ENCODE measurements at regions not wholly inside any gene's neighbourhood (a gene's known extent, or its start where the extent isn't known, plus 50 kb on each side); places are given as distances from the start of the nearest gene placed in this dataset.
"Not testable (repeated sequence)": the region's sequence is repeated elsewhere in the genome, so short reads cannot be mapped to it uniquely, and the experiment has no call there.

DNA sequence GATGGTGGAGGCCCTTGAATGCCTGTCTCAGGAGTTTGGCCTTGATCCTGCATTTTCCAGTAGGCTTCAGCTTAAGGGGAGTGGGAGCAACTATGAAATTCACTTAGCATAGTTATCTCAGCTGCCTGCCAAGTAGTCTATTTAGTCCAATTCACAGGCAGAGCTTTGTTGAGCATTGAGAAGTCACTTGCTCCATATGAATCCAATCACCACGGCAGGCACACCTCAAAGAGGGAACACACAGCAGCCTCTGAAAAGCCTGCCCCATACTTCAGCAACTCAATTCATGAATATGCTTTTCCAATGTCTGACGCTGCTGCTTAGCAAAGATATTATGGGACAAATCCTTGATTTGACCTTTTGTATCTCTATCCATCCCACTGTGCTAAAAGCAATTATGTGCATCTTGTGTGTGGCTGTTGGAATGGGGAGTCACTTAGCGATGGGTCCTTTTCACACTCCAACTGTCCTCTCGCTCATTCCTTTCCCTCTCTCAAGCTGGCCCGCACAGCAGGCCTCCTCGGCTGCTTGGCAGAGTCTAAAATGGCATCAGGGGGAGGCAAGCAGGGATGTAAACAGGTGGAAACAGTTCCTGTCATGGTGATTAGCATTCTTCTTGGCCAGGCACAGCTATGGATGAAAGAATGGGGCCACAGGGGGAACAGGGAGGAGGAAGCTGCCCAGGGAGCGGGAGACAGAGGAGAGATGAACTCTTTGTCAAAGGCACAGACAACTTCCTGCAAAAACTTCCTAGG is 56.0 kb upstream of the LRPPRC start:
- FAIRE-seq (no peak), DNase-seq (ENCODE audit: insufficient read length, low spot score) (no peak)
- no peak for TF ChIP-seq POLR2AphosphoS5 (IDR thresholded peaks at IDR 0.05; ENCODE audit: low read depth, low read length)
- no peak for TF ChIP-seq SPI1 (IDR thresholded peaks at IDR 0.05; ENCODE audit: low read depth, low read length)
- no peak for TF ChIP-seq POLR2A (IDR thresholded peaks at IDR 0.05; ENCODE audit: low read depth, low read length)
- TF ChIP-seq PAX5 (IDR thresholded peaks at IDR 0.05; ENCODE audit: insufficient read depth, low read length, severe bottlenecking), result no peak
- TF ChIP-seq POU2F2 (IDR thresholded peaks at IDR 0.05; ENCODE audit: low read depth, low read length), result no peak
- TF ChIP-seq TAF1 (IDR thresholded peaks at IDR 0.05; ENCODE audit: low read depth, low read length), result no peak

DNA sequence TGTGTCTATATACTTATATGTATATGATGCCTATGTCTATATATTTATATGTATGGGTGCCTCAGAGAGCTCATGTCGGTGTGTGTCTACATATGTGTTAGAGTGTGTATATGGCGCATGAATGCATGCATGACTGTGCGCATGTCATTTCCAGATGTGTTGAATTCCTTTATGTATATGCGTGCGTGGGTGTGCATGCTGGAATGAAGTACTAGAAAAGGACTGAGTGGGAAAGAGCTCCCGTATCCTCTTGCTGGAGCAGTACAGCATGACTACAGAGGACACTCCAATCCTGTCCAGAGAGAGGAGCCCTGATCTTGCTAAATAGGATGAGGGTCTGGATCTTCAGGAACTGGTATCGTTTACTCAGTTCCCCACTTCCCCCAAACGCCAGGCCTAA is 56.8 kb upstream of the LRPPRC start:
- DNase-seq (ENCODE audit: insufficient read length, low spot score) (no peak), FAIRE-seq (no peak)
- no peak for TF ChIP-seq POLR2A (IDR thresholded peaks at IDR 0.05; ENCODE audit: low read depth, low read length)
- no peak for TF ChIP-seq POLR2AphosphoS5 (IDR thresholded peaks at IDR 0.05; ENCODE audit: low read depth, low read length)
- TF ChIP-seq PAX5 (IDR thresholded peaks at IDR 0.05; ENCODE audit: insufficient read depth, low read length, severe bottlenecking), result no peak
- TF ChIP-seq TAF1 (IDR thresholded peaks at IDR 0.05; ENCODE audit: low read depth, low read length), result no peak
- TF ChIP-seq SPI1 (IDR thresholded peaks at IDR 0.05; ENCODE audit: low read depth, low read length), result no peak
- no peak for TF ChIP-seq POU2F2 (IDR thresholded peaks at IDR 0.05; ENCODE audit: low read depth, low read length)

DNA sequence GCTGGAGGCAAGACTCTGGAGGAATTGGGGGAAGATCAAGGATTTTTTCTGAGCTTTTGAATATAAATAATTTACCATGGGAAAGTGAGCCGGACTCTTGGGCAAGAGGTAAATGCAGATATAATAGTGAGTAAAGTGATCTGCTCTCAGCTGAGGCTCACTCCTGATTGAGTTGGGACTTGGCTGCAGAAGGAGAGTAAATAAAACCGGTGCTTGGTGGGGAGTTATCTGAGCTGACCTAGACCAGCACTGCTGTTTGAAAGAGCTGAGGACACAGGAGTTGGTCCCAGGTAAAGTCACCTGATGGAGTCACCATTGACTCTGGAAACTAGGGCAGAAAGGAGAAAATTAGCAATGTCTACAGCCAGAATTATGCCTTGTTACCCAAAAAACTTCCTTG is 57.3 kb upstream of the LRPPRC start:
- DNase-seq (ENCODE audit: insufficient read length, low spot score) (no peak), FAIRE-seq (no peak)
- TF ChIP-seq TAF1 (IDR thresholded peaks at IDR 0.05; ENCODE audit: low read depth, low read length), result no peak
- TF ChIP-seq POLR2A (IDR thresholded peaks at IDR 0.05; ENCODE audit: low read depth, low read length), result no peak
- TF ChIP-seq POU2F2 (IDR thresholded peaks at IDR 0.05; ENCODE audit: low read depth, low read length), result no peak
- no peak for TF ChIP-seq SPI1 (IDR thresholded peaks at IDR 0.05; ENCODE audit: low read depth, low read length)
- TF ChIP-seq POLR2AphosphoS5 (IDR thresholded peaks at IDR 0.05; ENCODE audit: low read depth, low read length), result no peak
- TF ChIP-seq PAX5 (IDR thresholded peaks at IDR 0.05; ENCODE audit: insufficient read depth, low read length, severe bottlenecking), result no peak

DNA sequence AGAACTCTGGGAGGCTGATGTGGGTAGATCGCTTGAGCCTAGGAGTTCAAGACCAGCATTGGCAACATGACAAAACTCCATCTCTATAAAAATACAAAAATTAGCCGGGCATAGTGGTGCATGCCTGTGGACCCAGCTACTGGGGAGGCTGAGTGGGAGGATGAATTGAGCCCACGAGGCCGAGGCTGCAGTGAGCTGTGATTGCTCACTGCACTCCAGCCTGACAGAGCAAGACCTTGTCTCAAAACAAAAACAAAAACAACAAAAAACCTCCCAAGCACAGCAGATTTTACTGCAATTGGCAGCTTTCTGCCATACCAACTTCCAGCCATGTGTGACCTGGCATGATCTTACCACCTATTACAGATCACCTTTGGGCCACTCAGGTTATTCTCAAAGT is 57.7 kb upstream of the LRPPRC start:
- DNase-seq (ENCODE audit: insufficient read length, low spot score), result no peak
- TF ChIP-seq TAF1 (IDR thresholded peaks at IDR 0.05; ENCODE audit: low read depth, low read length) (no peak), PAX5 (IDR thresholded peaks at IDR 0.05; ENCODE audit: insufficient read depth, low read length, severe bottlenecking) (no peak), SPI1 (IDR thresholded peaks at IDR 0.05; ENCODE audit: low read depth, low read length) (no peak), POLR2AphosphoS5 (IDR thresholded peaks at IDR 0.05; ENCODE audit: low read depth, low read length) (no peak), POLR2A (IDR thresholded peaks at IDR 0.05; ENCODE audit: low read depth, low read length) (no peak), POU2F2 (IDR thresholded peaks at IDR 0.05; ENCODE audit: low read depth, low read length) (no peak)
- no peak for FAIRE-seq

DNA sequence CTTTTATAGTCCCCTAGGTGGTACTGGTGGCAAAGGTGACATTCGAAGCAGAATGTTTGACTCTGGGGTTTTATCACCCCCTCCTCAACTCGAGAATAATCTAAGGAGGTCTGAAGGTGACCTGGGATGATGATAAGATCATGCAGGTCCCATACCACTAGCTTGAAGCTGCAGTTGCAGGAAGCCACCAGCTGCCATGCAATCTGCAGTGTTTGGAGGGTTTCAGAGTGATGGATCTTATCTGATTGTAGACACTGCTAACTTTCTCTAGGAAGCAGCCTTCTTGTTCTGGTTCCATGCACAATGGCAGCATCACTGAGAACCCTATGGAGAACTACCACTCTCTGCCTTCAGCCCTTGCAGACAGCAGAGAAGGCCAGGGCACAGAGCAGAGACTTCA is 59.4 kb upstream of the LRPPRC start:
- no peak for FAIRE-seq
- DNase-seq (ENCODE audit: insufficient read length, low spot score), result no peak
- TF ChIP-seq SPI1 (IDR thresholded peaks at IDR 0.05; ENCODE audit: low read depth, low read length), result no peak
- no peak for TF ChIP-seq POLR2AphosphoS5 (IDR thresholded peaks at IDR 0.05; ENCODE audit: low read depth, low read length)
- TF ChIP-seq PAX5 (IDR thresholded peaks at IDR 0.05; ENCODE audit: insufficient read depth, low read length, severe bottlenecking), result no peak
- no peak for TF ChIP-seq POLR2A (IDR thresholded peaks at IDR 0.05; ENCODE audit: low read depth, low read length)
- TF ChIP-seq POU2F2 (IDR thresholded peaks at IDR 0.05; ENCODE audit: low read depth, low read length), result no peak
- TF ChIP-seq TAF1 (IDR thresholded peaks at IDR 0.05; ENCODE audit: low read depth, low read length), result no peak

DNA sequence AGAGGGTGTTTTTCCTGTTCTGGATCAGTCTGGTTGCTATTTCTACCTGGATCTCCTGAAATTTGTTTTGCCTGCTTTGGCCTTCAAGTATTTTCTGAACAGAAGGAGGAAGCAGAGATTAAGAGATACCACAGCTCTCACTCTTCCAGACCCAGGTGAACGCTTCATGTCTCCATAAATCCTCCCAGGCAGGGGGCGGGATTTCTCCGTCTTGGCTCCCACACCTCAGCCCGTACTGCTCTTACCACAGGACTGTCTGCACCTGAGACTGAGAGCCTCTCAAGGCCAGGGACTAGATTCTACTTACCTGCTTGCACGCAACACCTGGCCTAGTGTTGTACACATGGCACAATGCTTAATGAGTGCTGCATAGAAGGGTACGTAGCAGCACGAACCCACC is 59.9 kb upstream of the LRPPRC start:
- no peak for FAIRE-seq

DNA sequence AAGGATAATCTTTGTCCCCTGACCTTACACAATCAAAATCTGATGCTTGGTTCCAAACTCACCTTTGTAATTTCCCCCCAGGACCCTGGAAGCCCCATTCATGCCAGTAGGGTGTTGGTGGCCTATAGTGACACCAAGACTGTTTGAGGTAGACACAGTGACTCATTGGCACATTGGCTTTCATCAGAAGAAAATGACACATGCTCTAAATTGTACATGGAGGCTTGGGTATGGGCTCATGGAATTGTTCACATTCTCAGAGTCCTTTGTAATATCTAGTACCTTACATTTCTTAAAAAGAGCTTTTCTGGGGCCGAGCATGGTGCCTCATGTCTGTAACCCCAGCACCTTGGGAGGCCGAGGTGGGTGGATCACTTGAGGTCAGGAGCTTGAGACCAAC is 61.2 kb upstream of the LRPPRC start:
- DNase-seq (ENCODE audit: insufficient read length, low spot score) (no peak), FAIRE-seq (no peak)
- TF ChIP-seq TAF1 (IDR thresholded peaks at IDR 0.05; ENCODE audit: low read depth, low read length) (no peak), SPI1 (IDR thresholded peaks at IDR 0.05; ENCODE audit: low read depth, low read length) (no peak), PAX5 (IDR thresholded peaks at IDR 0.05; ENCODE audit: insufficient read depth, low read length, severe bottlenecking) (no peak), POLR2AphosphoS5 (IDR thresholded peaks at IDR 0.05; ENCODE audit: low read depth, low read length) (no peak), POU2F2 (IDR thresholded peaks at IDR 0.05; ENCODE audit: low read depth, low read length) (no peak), POLR2A (IDR thresholded peaks at IDR 0.05; ENCODE audit: low read depth, low read length) (no peak)

More for the DNA sequence above, 59.9 kb upstream of the LRPPRC start:
- TF ChIP-seq SPI1 (IDR thresholded peaks at IDR 0.05; ENCODE audit: low read depth, low read length) (no peak), TAF1 (IDR thresholded peaks at IDR 0.05; ENCODE audit: low read depth, low read length) (no peak), POU2F2 (IDR thresholded peaks at IDR 0.05; ENCODE audit: low read depth, low read length) (no peak), POLR2A (IDR thresholded peaks at IDR 0.05; ENCODE audit: low read depth, low read length) (no peak), PAX5 (IDR thresholded peaks at IDR 0.05; ENCODE audit: insufficient read depth, low read length, severe bottlenecking) (no peak), POLR2AphosphoS5 (IDR thresholded peaks at IDR 0.05; ENCODE audit: low read depth, low read length) (no peak)
- no peak for DNase-seq (ENCODE audit: insufficient read length, low spot score)

DNA sequence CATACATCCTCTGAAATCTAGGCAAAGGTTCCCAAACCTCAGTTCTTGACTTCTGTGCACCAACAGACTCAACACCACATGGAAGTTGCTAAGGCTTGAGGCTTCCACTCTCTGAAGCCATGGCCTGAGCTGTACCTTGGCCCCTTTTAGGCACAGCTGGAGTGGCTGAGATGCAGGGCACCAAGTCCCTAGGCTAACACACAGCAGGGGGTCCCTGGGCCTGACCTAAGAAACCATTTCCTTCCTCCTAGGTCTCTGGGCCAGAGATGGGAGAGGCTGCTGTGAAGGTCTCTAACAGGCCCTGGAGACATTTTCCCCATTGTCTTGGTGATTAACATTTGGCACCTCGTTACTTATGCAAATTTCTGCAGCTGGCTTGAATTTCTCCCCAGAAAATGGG is 64.5 kb upstream of the LRPPRC start:
- not testable (repeated sequence) for FAIRE-seq; DNase-seq (ENCODE audit: insufficient read length, low spot score)

DNA sequence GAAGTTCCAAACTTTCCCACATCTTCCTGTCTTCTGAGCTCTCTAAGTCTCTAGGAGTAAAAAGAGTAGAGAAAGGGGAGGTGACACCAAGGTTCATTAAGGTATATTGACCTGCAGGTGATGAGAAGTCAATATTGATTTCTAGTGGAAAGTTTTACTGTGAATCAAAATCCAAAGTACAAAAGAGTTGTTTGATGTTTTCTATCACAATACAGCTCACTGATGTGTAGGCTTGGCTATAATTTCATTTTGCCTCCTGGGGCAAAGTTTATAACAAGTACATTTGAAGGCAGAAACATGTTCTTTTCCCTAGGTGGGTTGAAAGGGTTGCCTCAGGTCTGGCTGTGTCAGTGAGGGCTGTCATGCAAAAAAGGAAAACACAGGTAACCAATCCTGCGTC is 65.2 kb upstream of the LRPPRC start:
- FAIRE-seq, result no peak
- TF ChIP-seq POLR2AphosphoS5 (IDR thresholded peaks at IDR 0.05; ENCODE audit: low read depth, low read length) (no peak), PAX5 (IDR thresholded peaks at IDR 0.05; ENCODE audit: insufficient read depth, low read length, severe bottlenecking) (no peak), TAF1 (IDR thresholded peaks at IDR 0.05; ENCODE audit: low read depth, low read length) (no peak), SPI1 (IDR thresholded peaks at IDR 0.05; ENCODE audit: low read depth, low read length) (no peak), POLR2A (IDR thresholded peaks at IDR 0.05; ENCODE audit: low read depth, low read length) (no peak)
- DNase-seq (ENCODE audit: insufficient read length, low spot score), result no peak

DNA sequence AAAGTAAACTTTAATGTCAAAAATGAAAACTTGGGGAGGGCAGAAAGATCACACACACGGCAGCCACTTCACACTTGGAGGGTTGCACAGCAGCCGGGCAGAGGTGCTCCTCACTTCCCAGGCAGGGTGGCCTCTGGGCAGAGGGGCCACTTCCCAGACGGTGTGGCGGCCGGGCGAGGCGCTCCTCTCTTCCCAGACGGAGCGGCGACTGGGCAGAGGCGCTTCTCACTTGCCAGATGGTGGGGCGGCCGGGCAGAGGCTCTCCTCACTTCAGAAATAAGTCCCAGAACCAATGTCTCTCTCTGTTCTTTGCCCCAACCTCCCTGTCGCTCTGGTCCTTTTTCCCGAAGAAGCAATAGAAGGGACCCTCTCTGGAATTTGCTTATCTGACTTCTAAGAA is 65.7 kb upstream of the LRPPRC start:
- no peak for FAIRE-seq
- no peak for DNase-seq (ENCODE audit: insufficient read length, low spot score)
- TF ChIP-seq POU2F2 (IDR thresholded peaks at IDR 0.05; ENCODE audit: low read depth, low read length), result no peak
- no peak for TF ChIP-seq TAF1 (IDR thresholded peaks at IDR 0.05; ENCODE audit: low read depth, low read length)
